ENCODE measurements at regions not wholly inside any gene's neighbourhood (a gene's known extent, or its start where the extent isn't known, plus 50 kb on each side); places are given as distances from the start of the nearest gene placed in this dataset.

DNA sequence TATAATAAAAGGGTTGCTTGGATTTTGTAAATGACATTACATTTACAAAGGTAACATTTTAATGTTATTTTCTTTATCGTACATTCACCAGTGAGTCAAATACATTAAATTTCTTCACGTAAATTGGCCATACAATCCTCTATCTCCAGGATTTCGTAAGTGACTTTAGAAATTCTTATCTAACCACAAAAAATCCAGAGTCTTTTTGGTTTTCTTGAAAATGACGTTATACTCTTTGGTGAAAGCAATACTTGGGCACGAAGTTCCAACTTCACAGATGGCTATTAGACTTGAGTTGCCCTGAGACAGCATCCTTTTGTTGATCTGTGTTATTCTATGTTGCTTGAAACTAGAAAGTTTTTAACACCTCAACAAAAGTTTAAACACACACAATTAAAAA lies 87.4 kb upstream of the CDH10 start:
- Mint-ChIP-seq H3K4me1 (no peaks in the 10 kb centered on the region), H3K27ac (no peak overlapping the region), H3K27me3 (ENCODE audit: low read depth, poor library complexity) (no peaks in the 10 kb centered on the region), H3K36me3 (ENCODE audit: low read depth) (no peaks in the 10 kb centered on the region), H3K9me3 (no peaks in the 10 kb centered on the region), H3K4me3 (no peak overlapping the region)
- TF ChIP-seq, protein P1, sequence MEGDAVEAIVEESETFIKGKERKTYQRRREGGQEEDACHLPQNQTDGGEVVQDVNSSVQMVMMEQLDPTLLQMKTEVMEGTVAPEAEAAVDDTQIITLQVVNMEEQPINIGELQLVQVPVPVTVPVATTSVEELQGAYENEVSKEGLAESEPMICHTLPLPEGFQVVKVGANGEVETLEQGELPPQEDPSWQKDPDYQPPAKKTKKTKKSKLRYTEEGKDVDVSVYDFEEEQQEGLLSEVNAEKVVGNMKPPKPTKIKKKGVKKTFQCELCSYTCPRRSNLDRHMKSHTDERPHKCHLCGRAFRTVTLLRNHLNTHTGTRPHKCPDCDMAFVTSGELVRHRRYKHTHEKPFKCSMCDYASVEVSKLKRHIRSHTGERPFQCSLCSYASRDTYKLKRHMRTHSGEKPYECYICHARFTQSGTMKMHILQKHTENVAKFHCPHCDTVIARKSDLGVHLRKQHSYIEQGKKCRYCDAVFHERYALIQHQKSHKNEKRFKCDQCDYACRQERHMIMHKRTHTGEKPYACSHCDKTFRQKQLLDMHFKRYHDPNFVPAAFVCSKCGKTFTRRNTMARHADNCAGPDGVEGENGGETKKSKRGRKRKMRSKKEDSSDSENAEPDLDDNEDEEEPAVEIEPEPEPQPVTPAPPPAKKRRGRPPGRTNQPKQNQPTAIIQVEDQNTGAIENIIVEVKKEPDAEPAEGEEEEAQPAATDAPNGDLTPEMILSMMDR (IDR thresholded peaks at IDR 0.05): no peak
- DNase-seq: no peak

DNA sequence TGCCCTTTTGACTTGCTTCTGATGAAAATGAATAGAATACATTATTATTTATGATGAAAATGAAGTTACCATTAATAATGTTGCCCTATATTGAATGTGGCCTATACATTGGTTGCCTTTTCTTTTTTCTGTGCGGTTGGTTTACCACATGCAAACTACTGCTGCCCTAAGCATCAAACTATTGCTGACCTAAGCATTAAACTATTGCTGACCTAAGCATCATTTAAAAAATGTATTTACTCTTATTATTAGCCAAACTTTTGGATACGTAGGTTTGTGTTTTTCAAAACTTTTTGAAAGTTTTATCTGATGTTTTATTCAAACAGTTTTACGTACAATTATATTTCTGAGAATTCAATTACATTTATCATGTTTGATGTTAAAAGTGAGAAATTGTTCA lies 76.0 kb upstream of the CDH10 start:
- Mint-ChIP-seq H3K27me3 (ENCODE audit: low read depth, poor library complexity) (no peaks in the 10 kb centered on the region), H3K9me3 (peaks cover 4% of the 10 kb centered on the region), H3K36me3 (ENCODE audit: low read depth) (no peaks in the 10 kb centered on the region), H3K4me3 (no peak overlapping the region), H3K4me1 (no peaks in the 10 kb centered on the region), H3K27ac (no peak overlapping the region)
- DNase-seq: no peak
- TF ChIP-seq, protein P1 (IDR thresholded peaks at IDR 0.05): no peak

DNA sequence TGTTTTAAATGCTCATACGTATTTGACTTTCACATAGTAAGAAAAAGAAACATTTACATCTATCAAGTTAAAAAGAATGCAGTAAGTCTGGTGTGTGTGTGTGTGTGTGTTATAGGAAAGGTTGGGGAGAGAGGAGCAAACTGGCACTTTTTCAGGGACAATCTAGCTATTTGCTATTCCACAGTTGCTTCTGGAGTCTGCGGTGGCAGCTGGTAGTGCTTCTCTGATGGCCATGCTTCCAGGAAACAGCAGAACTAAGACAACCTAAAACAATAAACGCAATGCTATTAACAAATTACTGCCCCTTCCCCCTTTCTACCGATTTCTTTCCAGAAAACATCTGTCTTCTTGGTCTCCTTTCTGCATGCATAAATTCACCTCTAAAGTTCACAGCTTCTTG lies 70.0 kb upstream of the CDH10 start:
- Mint-ChIP-seq H3K27me3 (ENCODE audit: low read depth, poor library complexity) (no peaks in the 10 kb centered on the region), H3K27ac (no peak overlapping the region), H3K36me3 (ENCODE audit: low read depth) (no peaks in the 10 kb centered on the region), H3K4me1 (no peaks in the 10 kb centered on the region), H3K4me3 (no peak overlapping the region), H3K9me3 (no peaks in the 10 kb centered on the region)
- no peak for DNase-seq
- TF ChIP-seq, protein P1 (IDR thresholded peaks at IDR 0.05): no peak

DNA sequence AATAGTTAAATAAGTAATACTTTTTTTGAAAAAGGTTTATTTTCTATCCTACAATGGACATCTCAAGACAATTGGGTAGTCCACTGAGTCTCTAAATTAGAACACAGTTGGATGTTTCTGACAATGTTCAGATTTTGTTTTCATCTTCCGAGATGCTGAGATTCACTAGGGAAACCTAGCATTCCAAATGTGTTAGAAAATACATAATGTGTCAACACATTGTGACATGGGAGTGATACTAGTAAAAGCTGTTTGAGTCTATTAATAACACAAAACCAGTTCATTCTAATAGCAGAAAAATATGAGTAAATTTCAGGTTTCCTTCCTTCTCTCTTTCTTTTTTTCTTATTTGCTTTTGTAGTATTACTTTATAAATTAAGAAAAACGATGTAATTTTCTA lies 68.2 kb upstream of the CDH10 start:
- Mint-ChIP-seq H3K27ac (no peak overlapping the region), H3K4me3 (no peak overlapping the region), H3K4me1 (no peaks in the 10 kb centered on the region), H3K9me3 (no peaks in the 10 kb centered on the region), H3K27me3 (ENCODE audit: low read depth, poor library complexity) (no peaks in the 10 kb centered on the region), H3K36me3 (ENCODE audit: low read depth) (no peaks in the 10 kb centered on the region)
- no peak for DNase-seq
- TF ChIP-seq, protein P1 (IDR thresholded peaks at IDR 0.05): no peak

DNA sequence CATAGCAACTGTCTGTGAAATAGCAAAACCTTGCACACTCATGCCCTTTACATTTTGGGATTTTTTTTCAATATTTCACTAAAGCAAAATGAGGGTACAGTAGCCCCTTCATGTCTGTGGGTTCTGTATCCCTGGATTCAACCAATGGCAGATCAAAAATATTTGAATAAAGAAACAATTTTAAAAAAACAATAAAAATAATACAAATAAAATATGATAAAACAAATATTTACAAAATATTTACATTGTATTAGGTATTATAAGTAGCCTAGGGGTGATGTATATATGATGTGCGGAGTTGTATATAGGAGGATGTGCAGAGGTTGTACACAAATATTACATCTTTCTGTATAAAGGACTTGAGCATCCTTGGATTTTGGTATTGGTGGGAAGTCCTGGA lies 67.3 kb upstream of the CDH10 start:
- Mint-ChIP-seq H3K4me3 (no peak overlapping the region), H3K36me3 (ENCODE audit: low read depth) (no peaks in the 10 kb centered on the region), H3K27me3 (ENCODE audit: low read depth, poor library complexity) (no peaks in the 10 kb centered on the region), H3K4me1 (no peaks in the 10 kb centered on the region), H3K9me3 (no peaks in the 10 kb centered on the region), H3K27ac (no peak overlapping the region)
- TF ChIP-seq, protein P1 (IDR thresholded peaks at IDR 0.05): no peak
- DNase-seq: no peak

DNA sequence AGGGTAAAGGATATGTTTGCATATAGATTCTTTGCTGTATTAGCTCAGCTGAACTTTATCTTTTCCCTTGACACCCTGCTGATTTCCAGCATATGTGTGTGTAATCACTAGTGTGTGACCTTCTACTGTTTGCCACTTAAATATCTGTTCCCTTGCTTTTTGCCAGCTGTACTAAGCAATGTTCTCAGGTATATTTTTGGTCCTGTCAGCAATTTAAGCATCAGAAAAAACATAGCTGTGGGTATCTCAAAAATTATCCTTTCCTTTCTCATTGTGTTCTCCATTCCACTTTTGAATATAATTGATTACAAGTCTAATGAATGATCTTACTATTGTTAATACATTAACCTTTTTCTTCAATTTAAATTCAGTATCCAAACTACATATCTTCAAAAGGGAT lies 59.2 kb upstream of the CDH10 start:
- Mint-ChIP-seq H3K9me3 (peaks cover 2% of the 10 kb centered on the region), H3K27ac (no peak overlapping the region), H3K4me3 (no peak overlapping the region), H3K4me1 (no peaks in the 10 kb centered on the region), H3K27me3 (ENCODE audit: low read depth, poor library complexity) (no peaks in the 10 kb centered on the region), H3K36me3 (ENCODE audit: low read depth) (no peaks in the 10 kb centered on the region)
- TF ChIP-seq, protein P1 (IDR thresholded peaks at IDR 0.05): no peak
- DNase-seq: no peak
